SJCRH30 (cell line): ENCODE measurements at regions not wholly inside any gene's neighbourhood (a gene's known extent, or its start where the extent isn't known, plus 50 kb on each side); places are given as distances from the start of the nearest gene placed in this dataset.

Experiments used
- DNase-seq, 2 experiments: peaks; one replicate each; pipeline ENCODE4 v3.0.0-alpha.2; 2015 to 2020
- H3K27ac ChIP-seq: fragments of 250-450 bp; sonication (Bioruptor Pico); 2 replicates; pipeline ENCODE4 v1.5.1; 2020; ENCODE audit warnings: mild to moderate bottlenecking, moderate library complexity
- H3K27me3 ChIP-seq: fragments of 250-450 bp; sonication (Bioruptor Pico); 2 replicates; pipeline ENCODE4 v1.5.1; 2020; ENCODE audit warnings: mild to moderate bottlenecking, moderate library complexity
- H3K36me3 ChIP-seq: fragments of 250-450 bp; sonication (Bioruptor Pico); 2 replicates; pipeline ENCODE4 v1.5.1; 2020; ENCODE audit warnings: mild to moderate bottlenecking, moderate library complexity
- H3K4me1 ChIP-seq: fragments of 250-450 bp; sonication (Bioruptor Pico); 2 replicates; pipeline ENCODE4 v1.5.1; 2020; ENCODE audit warnings: mild to moderate bottlenecking, moderate library complexity
- H3K4me3 ChIP-seq: fragments of 250-450 bp; sonication (Bioruptor Pico); 2 replicates; pipeline ENCODE4 v1.5.1; 2020; ENCODE audit warnings: mild to moderate bottlenecking, moderate library complexity
- H3K9me3 ChIP-seq: fragments of 250-450 bp; sonication (Bioruptor Pico); replicated peaks from 2 replicates; pipeline ENCODE4 v1.5.1; 2020; ENCODE audit warnings: mild to moderate bottlenecking, moderate library complexity

- no peaks in the 10 kb centered on the region for H3K9me3 ChIP-seq
- no peak overlapping the region for H3K4me3 ChIP-seq
- no peaks in the 10 kb centered on the region for H3K4me1 ChIP-seq
- no peaks in the 10 kb centered on the region for H3K36me3 ChIP-seq
- DNase-seq = no peak
- H3K27me3 ChIP-seq = peaks cover 2% of the 10 kb centered on the region; the same call in 1 of the 2 replicates
- no peak overlapping the region for H3K27ac ChIP-seq
These were observed 52.6 kb upstream of the RUFY1 start for GRCh38 chr5:179497636-179498340.

DNA sequence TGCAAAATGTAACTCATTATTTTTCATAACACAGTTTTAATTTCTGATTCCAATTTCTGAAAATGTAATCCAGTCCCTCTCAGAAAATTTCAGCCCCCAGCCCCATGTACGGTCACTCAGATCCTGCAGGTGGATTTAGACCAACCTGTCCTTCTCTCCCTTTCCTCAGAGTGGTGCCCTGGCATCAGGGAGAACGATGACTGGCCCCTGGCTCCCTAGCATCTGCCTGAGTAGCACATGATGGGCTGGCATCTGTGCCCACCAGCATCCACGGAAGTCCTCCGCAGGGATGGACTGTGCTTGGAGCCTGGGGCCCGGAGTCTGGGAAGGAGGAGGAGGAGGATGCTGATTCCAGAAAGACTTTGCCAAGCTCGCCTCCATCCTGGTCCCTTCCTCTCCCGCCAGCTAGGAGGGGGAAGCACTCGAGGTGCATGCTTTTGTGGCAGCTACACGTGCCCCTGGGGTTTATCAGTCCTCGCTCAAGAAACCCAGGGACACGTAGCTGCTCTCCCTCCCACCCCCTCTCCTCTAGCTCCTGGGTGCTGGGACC lies 54.4 kb upstream of the RUFY1 start:
- DNase-seq = no peak
- H3K27me3 ChIP-seq = peaks cover 2% of the 10 kb centered on the region; the same call in 1 of the 2 replicates
- H3K36me3 ChIP-seq = no peaks in the 10 kb centered on the region
- no peak overlapping the region for H3K27ac ChIP-seq
- no peaks in the 10 kb centered on the region for H3K4me1 ChIP-seq
- H3K9me3 ChIP-seq = no peaks in the 10 kb centered on the region
- no peak overlapping the region for H3K4me3 ChIP-seq

DNA sequence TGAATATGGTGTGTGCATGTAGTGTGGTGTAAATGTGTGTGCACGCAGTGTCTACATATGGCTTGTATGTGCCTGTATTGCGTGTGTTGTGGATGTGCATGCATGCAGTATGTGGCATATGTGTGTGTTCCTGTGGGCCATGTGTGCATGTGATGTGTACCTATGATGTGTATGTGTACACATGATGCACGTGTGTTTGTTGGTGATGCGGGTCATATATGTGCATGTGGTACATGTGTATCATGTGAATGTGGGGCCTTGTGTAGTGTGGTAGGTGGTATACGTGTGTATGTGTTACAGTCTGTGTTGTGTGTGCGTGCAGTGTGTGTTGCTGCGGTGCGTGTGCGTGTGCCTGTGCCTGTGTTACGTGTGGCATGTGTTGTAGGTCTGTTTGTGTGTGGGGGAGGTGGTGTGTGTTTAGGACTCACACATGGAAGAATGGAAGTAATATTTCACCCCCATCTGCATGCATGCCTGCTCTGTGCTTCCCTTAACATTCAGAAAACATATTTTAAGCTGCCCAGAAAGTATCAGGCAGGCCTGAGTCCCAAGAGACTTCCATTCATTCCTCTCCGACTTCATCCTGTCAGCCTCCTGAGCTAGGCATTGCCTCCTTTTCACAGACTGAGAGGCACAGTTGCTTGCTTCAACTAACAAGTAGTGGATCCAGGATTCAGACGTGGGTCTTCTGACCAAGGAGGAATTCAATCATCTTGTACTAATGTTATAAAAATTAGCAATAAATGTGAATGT lies 55.4 kb upstream of the RUFY1 start:
- Histone ChIP-seq H3K4me3 (no peak overlapping the region), H3K4me1 (no peaks in the 10 kb centered on the region), H3K27ac (no peak overlapping the region), H3K27me3 (peaks cover 2% of the 10 kb centered on the region; the same call in 1 of the 2 replicates), H3K9me3 (no peaks in the 10 kb centered on the region), H3K36me3 (no peaks in the 10 kb centered on the region)
- no peak for DNase-seq

DNA sequence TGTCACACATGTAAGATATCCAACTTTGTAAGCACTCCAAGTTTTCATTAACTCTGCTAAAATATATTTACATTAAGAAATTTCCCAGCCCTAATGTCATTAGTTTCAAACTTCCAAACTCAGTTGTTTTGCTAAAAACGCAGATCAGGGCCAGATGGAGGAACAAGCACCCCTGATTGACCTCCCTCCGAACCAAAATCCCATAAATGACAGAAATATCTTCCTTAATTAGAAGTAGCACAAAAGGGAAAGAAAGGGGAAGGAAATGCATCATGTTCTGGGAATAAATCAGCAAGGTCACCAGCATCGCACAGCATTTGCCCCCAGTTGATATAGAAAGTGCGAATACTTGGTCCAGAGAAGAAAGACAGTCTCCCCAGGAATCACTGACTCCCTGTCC lies 61.4 kb upstream of the RUFY1 start:
- H3K27me3 ChIP-seq = no peaks in the 10 kb centered on the region
- H3K36me3 ChIP-seq = no peaks in the 10 kb centered on the region
- no peaks in the 10 kb centered on the region for H3K9me3 ChIP-seq
- no peak overlapping the region for H3K27ac ChIP-seq
- no peaks in the 10 kb centered on the region for H3K4me1 ChIP-seq
- H3K4me3 ChIP-seq = no peak overlapping the region
- DNase-seq = no peak

DNA sequence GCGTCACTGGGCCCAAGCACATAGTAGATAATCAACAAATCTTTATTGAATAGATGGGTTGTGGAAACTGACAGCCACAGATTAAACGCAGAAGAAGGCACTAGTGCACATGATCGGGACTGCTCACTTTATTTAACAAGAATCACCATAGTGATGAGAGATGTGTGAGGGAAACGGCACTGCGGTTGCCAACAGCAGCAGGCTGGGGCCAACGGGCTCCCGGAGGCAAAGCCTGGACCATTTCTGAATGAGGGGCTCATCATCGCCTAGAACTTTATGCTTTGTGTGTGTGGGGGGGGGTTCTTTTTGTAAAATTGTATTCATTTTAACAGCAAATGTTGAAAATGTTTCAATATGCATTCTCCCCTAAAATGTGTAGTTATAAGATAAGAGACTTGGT lies 61.9 kb upstream of the RUFY1 start:
- DNase-seq = no peak
- H3K27ac ChIP-seq = no peak overlapping the region
- no peaks in the 10 kb centered on the region for H3K27me3 ChIP-seq
- no peaks in the 10 kb centered on the region for H3K9me3 ChIP-seq
- H3K4me3 ChIP-seq = no peak overlapping the region
- no peaks in the 10 kb centered on the region for H3K4me1 ChIP-seq
- no peaks in the 10 kb centered on the region for H3K36me3 ChIP-seq

- no peaks in the 10 kb centered on the region for H3K4me1 ChIP-seq
- H3K9me3 ChIP-seq = no peaks in the 10 kb centered on the region
- H3K4me3 ChIP-seq = no peak overlapping the region
- no peak for DNase-seq
- H3K27ac ChIP-seq = no peak overlapping the region
- no peaks in the 10 kb centered on the region for H3K36me3 ChIP-seq
- H3K27me3 ChIP-seq = no peaks in the 10 kb centered on the region
These were observed 63.2 kb upstream of the RUFY1 start for GRCh38 chr5:179487145-179487544.

- H3K27me3 ChIP-seq = no peaks in the 10 kb centered on the region
- H3K4me1 ChIP-seq = no peaks in the 10 kb centered on the region
- no peak overlapping the region for H3K4me3 ChIP-seq
- H3K36me3 ChIP-seq = no peaks in the 10 kb centered on the region
- H3K9me3 ChIP-seq = no peaks in the 10 kb centered on the region
- H3K27ac ChIP-seq = no peak overlapping the region
- no peak for DNase-seq
These were observed 63.7 kb upstream of the RUFY1 start for GRCh38 chr5:179486596-179487051.

- H3K9me3 ChIP-seq = no peaks in the 10 kb centered on the region
- H3K27me3 ChIP-seq = no peaks in the 10 kb centered on the region
- no peak overlapping the region for H3K27ac ChIP-seq
- DNase-seq = no peak
- H3K36me3 ChIP-seq = no peaks in the 10 kb centered on the region
- no peak overlapping the region for H3K4me3 ChIP-seq
- H3K4me1 ChIP-seq = no peaks in the 10 kb centered on the region
These were observed 64.3 kb upstream of the RUFY1 start for GRCh38 chr5:179485845-179486575.

DNA sequence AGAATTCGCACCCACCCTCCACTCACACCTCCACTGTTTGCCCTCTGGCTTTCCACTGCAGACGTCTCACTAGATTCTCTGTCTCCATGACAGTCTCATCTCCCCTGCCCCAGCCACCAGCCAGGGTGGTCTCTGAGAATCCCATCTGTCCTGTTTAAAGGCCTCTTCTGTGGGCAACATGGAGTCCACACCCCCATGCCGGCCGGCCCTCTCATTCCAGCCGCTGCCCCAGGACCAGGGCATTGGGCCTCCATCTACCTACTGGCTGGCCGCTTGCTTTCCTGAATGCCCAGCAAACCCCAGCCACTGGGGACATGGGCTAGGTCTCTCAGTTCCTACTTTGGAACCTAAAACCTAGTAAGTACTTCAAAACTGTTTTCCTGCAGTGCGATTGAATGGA lies 65.6 kb upstream of the RUFY1 start:
- H3K36me3 ChIP-seq = no peaks in the 10 kb centered on the region

DNA sequence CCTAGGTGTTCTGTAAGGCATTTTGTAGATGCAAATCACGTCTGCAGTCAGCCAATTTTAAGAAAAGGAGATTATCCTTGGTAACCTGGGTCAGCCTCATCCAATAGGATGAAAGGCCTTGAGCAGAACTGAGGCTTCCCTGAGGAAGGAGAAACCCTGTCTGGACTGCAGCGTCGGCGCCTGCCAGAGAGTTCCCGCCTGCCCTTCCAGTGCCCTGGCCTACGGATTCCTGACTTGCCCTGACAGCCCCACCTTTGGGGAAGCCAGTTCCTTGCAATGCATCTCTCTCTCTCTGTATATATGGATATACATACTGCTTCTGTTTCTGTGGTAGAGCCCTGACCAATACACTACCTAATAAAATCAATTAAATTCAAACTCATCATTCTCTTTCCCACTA lies 66.2 kb upstream of the RUFY1 start:
- H3K4me3 ChIP-seq = no peak overlapping the region
- no peaks in the 10 kb centered on the region for H3K36me3 ChIP-seq
- no peak overlapping the region for H3K27ac ChIP-seq
- H3K4me1 ChIP-seq = no peaks in the 10 kb centered on the region
- H3K27me3 ChIP-seq = no peaks in the 10 kb centered on the region
- DNase-seq = no peak
- no peaks in the 10 kb centered on the region for H3K9me3 ChIP-seq

More for the DNA sequence above, 65.6 kb upstream of the RUFY1 start:
- H3K27ac ChIP-seq = no peak overlapping the region
- H3K27me3 ChIP-seq = no peaks in the 10 kb centered on the region
- H3K4me3 ChIP-seq = no peak overlapping the region
- H3K9me3 ChIP-seq = no peaks in the 10 kb centered on the region
- no peaks in the 10 kb centered on the region for H3K4me1 ChIP-seq
- DNase-seq = no peak

DNA sequence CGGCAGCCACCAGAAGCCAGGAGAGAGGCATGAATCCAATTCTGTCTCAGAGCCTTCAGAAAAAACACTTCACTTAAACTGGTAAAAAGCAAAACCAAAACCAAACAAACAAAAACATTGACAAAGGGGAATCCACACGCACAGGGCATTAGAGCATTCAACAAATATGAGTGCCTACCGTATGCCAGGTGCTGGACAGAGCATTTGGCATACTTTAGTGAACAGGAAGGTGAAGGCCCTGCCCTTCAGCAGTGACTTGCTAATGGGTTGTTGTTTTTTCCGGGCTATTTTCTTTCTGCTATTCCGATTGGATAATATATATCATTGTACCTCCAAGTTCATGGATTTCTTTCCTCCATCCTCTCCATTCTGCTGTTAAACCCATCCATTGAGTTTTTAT lies 71.7 kb upstream of the RUFY1 start:
- H3K9me3 ChIP-seq = no peaks in the 10 kb centered on the region
- no peaks in the 10 kb centered on the region for H3K27me3 ChIP-seq
- H3K27ac ChIP-seq = no peak overlapping the region
- no peak overlapping the region for H3K4me3 ChIP-seq
- H3K4me1 ChIP-seq = no peaks in the 10 kb centered on the region
- no peak for DNase-seq
- no peaks in the 10 kb centered on the region for H3K36me3 ChIP-seq

DNA sequence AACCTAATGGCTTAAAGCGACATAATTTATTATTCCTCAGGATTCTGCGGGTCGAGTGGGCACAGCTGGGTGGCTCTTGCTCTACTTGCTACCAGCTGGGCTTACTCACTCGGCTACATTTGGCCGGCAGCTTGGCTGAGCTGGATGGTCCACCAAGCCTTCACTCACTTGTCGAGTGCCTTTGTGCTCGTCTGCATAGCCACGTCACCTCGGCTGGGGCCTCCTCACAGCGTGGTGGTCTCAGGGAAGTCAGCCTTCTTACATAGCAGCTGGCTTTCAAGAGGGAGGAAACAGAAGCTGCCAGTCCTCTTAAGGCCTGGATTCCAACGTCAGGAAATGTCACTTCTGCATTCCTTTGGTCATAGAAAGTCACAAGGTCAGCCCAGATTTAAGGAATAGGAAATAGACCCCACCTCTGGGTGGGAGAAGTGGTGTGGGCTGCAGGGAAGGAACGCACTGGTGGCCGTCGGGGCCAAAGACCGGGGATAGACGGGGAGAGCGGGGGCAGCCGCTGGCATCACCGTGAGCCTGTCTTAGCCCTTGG lies 75.1 kb upstream of the RUFY1 start:
- no peak for DNase-seq
- Histone ChIP-seq H3K4me3 (no peak overlapping the region), H3K9me3 (no peaks in the 10 kb centered on the region), H3K4me1 (no peaks in the 10 kb centered on the region), H3K27ac (no peak overlapping the region), H3K36me3 (no peaks in the 10 kb centered on the region), H3K27me3 (no peaks in the 10 kb centered on the region)

DNA sequence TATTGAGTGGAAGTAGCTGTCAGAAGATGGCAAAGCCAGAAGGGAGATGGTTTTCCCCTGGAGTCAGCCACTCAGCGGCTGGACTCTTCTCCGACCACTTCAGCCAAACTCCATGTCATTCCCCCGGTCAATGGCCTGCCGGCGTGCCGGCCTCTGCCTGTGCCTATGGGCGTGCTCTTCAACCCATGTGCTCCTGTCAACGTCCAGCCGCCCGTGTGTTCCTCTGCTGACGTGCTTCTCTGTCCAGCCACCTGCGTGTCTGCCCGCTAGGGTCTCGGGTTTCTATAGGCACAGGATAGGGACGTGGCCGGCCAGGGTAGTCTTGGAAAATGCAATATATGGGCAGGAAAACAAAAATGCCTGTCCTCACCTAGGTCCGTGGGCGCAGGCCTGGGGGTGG lies 77.7 kb upstream of the RUFY1 start:
- no peaks in the 10 kb centered on the region for H3K9me3 ChIP-seq
- no peaks in the 10 kb centered on the region for H3K27me3 ChIP-seq
- H3K4me3 ChIP-seq = no peak overlapping the region
- H3K4me1 ChIP-seq = no peaks in the 10 kb centered on the region
- H3K27ac ChIP-seq = no peak overlapping the region
- H3K36me3 ChIP-seq = no peaks in the 10 kb centered on the region
- DNase-seq = no peak

GRCh38 chr5:179472174-179472573 lies 78.2 kb upstream of the RUFY1 start:
- Histone ChIP-seq H3K27ac (no peak overlapping the region), H3K36me3 (no peaks in the 10 kb centered on the region), H3K27me3 (no peaks in the 10 kb centered on the region), H3K4me3 (no peak overlapping the region), H3K9me3 (no peaks in the 10 kb centered on the region), H3K4me1 (no peaks in the 10 kb centered on the region)
- DNase-seq = no peak

DNA sequence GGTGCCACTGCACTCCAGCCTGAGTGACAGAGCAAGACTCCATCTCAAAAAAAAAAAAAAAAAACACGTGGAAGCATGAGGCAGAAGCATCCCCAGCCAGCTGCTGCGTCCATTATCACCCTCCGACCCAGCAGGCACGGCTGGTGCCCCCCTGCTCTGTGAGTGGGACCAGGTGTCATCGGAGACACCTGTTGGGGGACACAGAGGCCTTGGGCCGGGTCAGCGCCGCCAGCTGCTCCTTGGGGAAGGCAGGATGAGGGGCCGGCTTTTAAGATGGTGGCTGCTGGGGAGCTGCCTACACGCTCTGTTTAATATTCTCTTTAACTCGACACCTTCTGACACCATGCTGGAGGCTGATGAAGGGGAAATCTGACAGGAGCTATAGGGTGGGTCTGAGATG lies 80.2 kb upstream of the RUFY1 start:
- no peaks in the 10 kb centered on the region for H3K9me3 ChIP-seq
- no peak overlapping the region for H3K4me3 ChIP-seq
- no peaks in the 10 kb centered on the region for H3K4me1 ChIP-seq
- H3K36me3 ChIP-seq = no peaks in the 10 kb centered on the region
- no peak overlapping the region for H3K27ac ChIP-seq
- H3K27me3 ChIP-seq = no peaks in the 10 kb centered on the region
- DNase-seq = no peak
